ENCODE measurements at regions not wholly inside any gene's neighbourhood (a gene's known extent, or its start where the extent isn't known, plus 50 kb on each side); places are given as distances from the start of the nearest gene placed in this dataset.
A peak's percentile ranks its signal among the peaks of the same experiment; 100 is the strongest.

DNA sequence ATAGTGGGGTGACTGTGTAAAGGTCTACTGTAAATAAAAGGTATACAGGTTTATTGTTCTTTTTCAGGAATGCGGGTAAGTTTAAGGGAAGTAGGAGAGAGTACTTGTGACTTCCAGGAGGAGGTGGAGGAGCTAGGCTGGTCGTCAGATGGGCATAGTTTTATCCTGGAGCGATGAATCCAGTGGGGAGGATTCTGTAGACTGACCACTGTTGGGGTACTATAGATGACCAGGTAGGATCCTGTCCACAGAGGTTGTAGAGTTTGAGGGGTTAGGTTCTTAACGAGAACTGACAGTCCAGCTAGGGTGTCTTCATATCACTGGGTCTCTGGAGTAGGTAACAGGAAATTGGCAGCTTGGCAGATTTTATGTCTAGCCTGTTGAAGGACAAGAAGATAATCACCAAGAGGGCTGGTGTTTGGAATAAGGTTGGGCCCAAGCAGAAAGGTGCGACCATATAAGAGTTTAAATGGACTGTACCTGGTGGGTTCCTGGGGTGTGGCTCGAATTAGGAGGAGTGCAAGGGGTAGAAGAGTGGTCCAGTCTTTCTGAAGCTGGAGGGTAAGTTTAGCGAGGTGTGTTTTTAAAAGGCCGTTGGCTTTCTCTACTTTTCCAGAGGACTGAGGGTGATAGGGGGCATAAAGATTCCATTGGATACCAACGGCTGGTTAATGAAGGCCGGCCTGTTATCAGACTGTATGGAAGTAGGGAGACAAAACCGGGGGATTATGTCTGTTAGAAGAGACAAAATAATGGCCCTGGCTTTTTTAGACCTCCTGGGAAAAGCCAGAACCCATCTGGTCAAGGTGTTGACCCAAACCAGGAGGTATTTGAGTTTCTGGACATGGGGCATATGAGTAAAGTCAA lies 751.3 kb upstream of the ADGRB3 start (continued):
- no peak for TF ChIP-seq SPI1 (IDR thresholded peaks at IDR 0.05; ENCODE audit: borderline replicate concordance, low read depth, low read length)
- no peak for TF ChIP-seq ADNP (tag; IDR thresholded peaks at IDR 0.05)
- TF ChIP-seq PKNOX1 (IDR thresholded peaks at IDR 0.05): no peak
- TF ChIP-seq ASH1L (IDR thresholded peaks at IDR 0.05; ENCODE audit: borderline replicate concordance, low read depth, partially characterized antibody): no peak
- no peak for TF ChIP-seq EWSR1 (IDR thresholded peaks at IDR 0.05; ENCODE audit: borderline replicate concordance, low read depth, partially characterized antibody)
- TF ChIP-seq GTF2E2 (tag; IDR thresholded peaks at IDR 0.05): no peak
- TF ChIP-seq MYNN (IDR thresholded peaks at IDR 0.05): no peak
- TF ChIP-seq MYNN (CRISPR knock-in tag; IDR thresholded peaks at IDR 0.05): no peak
- 0 out of 4 replicates have a peak, but pooled peaks of 1 of the 2 experiments have one; percentile 17 for TF ChIP-seq BCLAF1 (IDR thresholded peaks at IDR 0.05; ENCODE audit: borderline replicate concordance in 1 of 2, control insufficient read depth in 1 of 2, low read depth in 2 of 2, low read length in 1 of 2)
- TF ChIP-seq MAZ (CRISPR knock-in tag; conservative IDR thresholded peaks at IDR 0.05 in 1 of 2, IDR thresholded peaks at IDR 0.05 in 1 of 2): no peak; a peak in 1 of 4 replicates
- no peak for TF ChIP-seq C11orf30 (IDR thresholded peaks at IDR 0.05; ENCODE audit: low read depth)
- TF ChIP-seq RBM14 (IDR thresholded peaks at IDR 0.05; ENCODE audit: borderline replicate concordance, insufficient read depth, low read depth, low read length): no peak
- TF ChIP-seq, protein P1, sequence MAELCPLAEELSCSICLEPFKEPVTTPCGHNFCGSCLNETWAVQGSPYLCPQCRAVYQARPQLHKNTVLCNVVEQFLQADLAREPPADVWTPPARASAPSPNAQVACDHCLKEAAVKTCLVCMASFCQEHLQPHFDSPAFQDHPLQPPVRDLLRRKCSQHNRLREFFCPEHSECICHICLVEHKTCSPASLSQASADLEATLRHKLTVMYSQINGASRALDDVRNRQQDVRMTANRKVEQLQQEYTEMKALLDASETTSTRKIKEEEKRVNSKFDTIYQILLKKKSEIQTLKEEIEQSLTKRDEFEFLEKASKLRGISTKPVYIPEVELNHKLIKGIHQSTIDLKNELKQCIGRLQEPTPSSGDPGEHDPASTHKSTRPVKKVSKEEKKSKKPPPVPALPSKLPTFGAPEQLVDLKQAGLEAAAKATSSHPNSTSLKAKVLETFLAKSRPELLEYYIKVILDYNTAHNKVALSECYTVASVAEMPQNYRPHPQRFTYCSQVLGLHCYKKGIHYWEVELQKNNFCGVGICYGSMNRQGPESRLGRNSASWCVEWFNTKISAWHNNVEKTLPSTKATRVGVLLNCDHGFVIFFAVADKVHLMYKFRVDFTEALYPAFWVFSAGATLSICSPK (IDR thresholded peaks at IDR 0.05; ENCODE audit: borderline replicate concordance): no peak
- TF ChIP-seq HDAC3 (IDR thresholded peaks at IDR 0.05; ENCODE audit: borderline replicate concordance, partially characterized antibody): no peak
- TF ChIP-seq, protein P2, sequence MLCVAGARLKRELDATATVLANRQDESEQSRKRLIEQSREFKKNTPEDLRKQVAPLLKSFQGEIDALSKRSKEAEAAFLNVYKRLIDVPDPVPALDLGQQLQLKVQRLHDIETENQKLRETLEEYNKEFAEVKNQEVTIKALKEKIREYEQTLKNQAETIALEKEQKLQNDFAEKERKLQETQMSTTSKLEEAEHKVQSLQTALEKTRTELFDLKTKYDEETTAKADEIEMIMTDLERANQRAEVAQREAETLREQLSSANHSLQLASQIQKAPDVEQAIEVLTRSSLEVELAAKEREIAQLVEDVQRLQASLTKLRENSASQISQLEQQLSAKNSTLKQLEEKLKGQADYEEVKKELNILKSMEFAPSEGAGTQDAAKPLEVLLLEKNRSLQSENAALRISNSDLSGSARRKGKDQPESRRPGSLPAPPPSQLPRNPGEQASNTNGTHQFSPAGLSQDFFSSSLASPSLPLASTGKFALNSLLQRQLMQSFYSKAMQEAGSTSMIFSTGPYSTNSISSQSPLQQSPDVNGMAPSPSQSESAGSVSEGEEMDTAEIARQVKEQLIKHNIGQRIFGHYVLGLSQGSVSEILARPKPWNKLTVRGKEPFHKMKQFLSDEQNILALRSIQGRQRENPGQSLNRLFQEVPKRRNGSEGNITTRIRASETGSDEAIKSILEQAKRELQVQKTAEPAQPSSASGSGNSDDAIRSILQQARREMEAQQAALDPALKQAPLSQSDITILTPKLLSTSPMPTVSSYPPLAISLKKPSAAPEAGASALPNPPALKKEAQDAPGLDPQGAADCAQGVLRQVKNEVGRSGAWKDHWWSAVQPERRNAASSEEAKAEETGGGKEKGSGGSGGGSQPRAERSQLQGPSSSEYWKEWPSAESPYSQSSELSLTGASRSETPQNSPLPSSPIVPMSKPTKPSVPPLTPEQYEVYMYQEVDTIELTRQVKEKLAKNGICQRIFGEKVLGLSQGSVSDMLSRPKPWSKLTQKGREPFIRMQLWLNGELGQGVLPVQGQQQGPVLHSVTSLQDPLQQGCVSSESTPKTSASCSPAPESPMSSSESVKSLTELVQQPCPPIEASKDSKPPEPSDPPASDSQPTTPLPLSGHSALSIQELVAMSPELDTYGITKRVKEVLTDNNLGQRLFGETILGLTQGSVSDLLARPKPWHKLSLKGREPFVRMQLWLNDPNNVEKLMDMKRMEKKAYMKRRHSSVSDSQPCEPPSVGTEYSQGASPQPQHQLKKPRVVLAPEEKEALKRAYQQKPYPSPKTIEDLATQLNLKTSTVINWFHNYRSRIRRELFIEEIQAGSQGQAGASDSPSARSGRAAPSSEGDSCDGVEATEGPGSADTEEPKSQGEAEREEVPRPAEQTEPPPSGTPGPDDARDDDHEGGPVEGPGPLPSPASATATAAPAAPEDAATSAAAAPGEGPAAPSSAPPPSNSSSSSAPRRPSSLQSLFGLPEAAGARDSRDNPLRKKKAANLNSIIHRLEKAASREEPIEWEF (CRISPR knock-in tag; IDR thresholded peaks at IDR 0.05): no peak

Measured in K562 (cell line).